HG03108 (cell line): ENCODE measurements at regions not wholly inside any gene's neighbourhood (a gene's known extent, or its start where the extent isn't known, plus 50 kb on each side); places are given as distances from the start of the nearest gene placed in this dataset.
"Not testable (repeated sequence)": the region's sequence is repeated elsewhere in the genome, so short reads cannot be mapped to it uniquely, and the experiment has no call there.

Experiments used
- ATAC-seq: cut with Tn5 transposase; IDR thresholded peaks from one replicate; pipeline ENCODE4 v1.9.1; 2021; ENCODE audit warnings: moderate library complexity; ENCODE audit not compliant: unreplicated experiment

- no peak for ATAC-seq
These were observed 226.0 kb upstream of the SERP2 start for GRCh38 chr13:44147648-44148047.

- ATAC-seq, result no peak
These were observed 225.3 kb upstream of the SERP2 start for GRCh38 chr13:44148159-44148914.

- ATAC-seq, result not testable (repeated sequence)
These were observed 224.4 kb upstream of the SERP2 start for GRCh38 chr13:44149231-44149630.

GRCh38 chr13:44149821-44150220 lies 223.8 kb upstream of the SERP2 start:
- ATAC-seq, result no peak

- ATAC-seq, result no peak
These were observed 222.2 kb upstream of the SERP2 start for GRCh38 chr13:44151474-44151873.

GRCh38 chr13:44153496-44153895 lies 220.1 kb upstream of the SERP2 start:
- no peak for ATAC-seq

- no peak for ATAC-seq
These were observed 218.0 kb upstream of the SERP2 start for GRCh38 chr13:44155422-44156293.

GRCh38 chr13:44156294-44156658 lies 217.3 kb upstream of the SERP2 start:
- ATAC-seq, result no peak

GRCh38 chr13:44157606-44158005 lies 216.0 kb upstream of the SERP2 start:
- ATAC-seq, result no peak

GRCh38 chr13:44158098-44158521 lies 215.5 kb upstream of the SERP2 start:
- ATAC-seq, result no peak

GRCh38 chr13:44158881-44159632 lies 214.6 kb upstream of the SERP2 start:
- no peak for ATAC-seq

- no peak for ATAC-seq
These were observed 213.9 kb upstream of the SERP2 start for GRCh38 chr13:44159633-44160279.

- no peak for ATAC-seq
These were observed 212.9 kb upstream of the SERP2 start for GRCh38 chr13:44160591-44161191.

- ATAC-seq, result no peak
These were observed 210.5 kb upstream of the SERP2 start for GRCh38 chr13:44163108-44163507.

GRCh38 chr13:44165221-44165888 lies 208.3 kb upstream of the SERP2 start:
- no peak for ATAC-seq

- ATAC-seq, result no peak
These were observed 207.6 kb upstream of the SERP2 start for GRCh38 chr13:44165889-44166496.

GRCh38 chr13:44169018-44169911 lies 204.4 kb upstream of the SERP2 start:
- no peak for ATAC-seq

- no peak for ATAC-seq
These were observed 202.9 kb upstream of the SERP2 start for GRCh38 chr13:44170731-44171130.

GRCh38 chr13:44171156-44171555 lies 202.5 kb upstream of the SERP2 start:
- ATAC-seq, result no peak
